HuH-7 (cell line): ENCODE measurements at regions not wholly inside any gene's neighbourhood (a gene's known extent, or its start where the extent isn't known, plus 50 kb on each side); places are given as distances from the start of the nearest gene placed in this dataset.
"Not testable (repeated sequence)": the region's sequence is repeated elsewhere in the genome, so short reads cannot be mapped to it uniquely, and the experiment has no call there.

ENCODE experiments used
- DNase-seq: peaks from one replicate; pipeline ENCODE4 v3.0.0; 2011; ENCODE audit warnings: low spot score

- DNase-seq = no peak
Measured at GRCh38 chr9:100813871-100814270, 214.7 kb upstream of the PLPPR1 start.

DNA sequence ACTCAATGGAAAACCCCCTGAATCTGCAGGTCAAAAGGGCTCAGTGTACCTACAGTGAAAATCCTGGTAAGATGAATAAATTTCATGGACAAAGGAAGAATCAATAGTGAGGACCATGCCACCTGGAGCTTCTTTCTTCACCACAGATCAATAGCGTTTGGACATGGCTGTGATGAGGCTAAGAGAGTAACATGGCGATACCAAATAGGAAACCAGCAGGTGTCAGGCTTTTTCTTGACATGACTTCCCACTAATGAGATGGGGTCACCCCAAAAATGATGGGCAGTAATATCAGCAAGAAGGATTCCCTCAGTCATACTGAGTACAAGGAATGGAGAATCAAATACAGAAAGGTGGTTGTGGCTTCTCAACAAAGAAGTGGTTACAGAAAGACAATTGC lies 208.5 kb upstream of the PLPPR1 start:
- no peak for DNase-seq

- DNase-seq = not testable (repeated sequence)
Measured at GRCh38 chr9:100833035-100833434, 195.5 kb upstream of the PLPPR1 start.

DNA sequence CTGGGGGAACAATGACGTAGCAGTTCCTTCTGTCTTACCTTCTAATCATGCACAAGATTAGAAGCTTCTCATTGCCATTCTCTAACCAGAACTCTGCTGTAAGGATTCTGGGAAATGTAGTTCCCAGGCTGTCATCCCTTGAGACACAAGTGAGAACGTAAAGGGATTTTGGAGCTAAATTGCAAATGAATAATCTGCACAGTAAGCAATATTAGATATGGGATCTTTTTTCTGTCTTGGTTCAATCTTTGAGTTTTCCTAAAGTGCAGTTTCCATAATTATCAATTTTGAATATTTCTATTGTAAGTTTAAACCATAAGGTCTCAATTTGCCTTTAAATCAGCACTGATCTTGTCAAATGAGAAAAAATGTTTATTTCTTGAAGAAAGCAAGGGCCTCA lies 189.7 kb upstream of the PLPPR1 start:
- DNase-seq = no peak

DNA sequence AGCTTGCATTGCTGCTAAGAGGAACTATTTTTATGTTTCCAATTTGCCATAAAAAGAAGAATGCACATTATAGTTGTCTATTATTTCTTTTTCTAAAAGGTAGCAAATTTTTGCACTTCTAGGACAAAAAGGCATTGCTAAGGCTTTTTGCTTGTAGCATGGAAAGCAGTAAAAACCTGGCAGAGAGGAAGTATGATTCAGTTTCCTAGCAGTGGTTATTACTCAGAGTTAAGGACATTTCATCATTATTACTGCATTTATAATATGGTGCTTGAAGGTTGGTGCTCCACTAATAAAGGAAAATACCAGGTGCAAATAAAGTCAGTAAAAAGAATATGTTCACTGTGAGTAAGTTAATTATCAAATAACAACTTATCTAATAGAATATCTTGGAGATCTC lies 179.8 kb upstream of the PLPPR1 start:
- DNase-seq = no peak

- no peak for DNase-seq
Measured at GRCh38 chr9:100852088-100852487, 176.4 kb upstream of the PLPPR1 start.

DNA sequence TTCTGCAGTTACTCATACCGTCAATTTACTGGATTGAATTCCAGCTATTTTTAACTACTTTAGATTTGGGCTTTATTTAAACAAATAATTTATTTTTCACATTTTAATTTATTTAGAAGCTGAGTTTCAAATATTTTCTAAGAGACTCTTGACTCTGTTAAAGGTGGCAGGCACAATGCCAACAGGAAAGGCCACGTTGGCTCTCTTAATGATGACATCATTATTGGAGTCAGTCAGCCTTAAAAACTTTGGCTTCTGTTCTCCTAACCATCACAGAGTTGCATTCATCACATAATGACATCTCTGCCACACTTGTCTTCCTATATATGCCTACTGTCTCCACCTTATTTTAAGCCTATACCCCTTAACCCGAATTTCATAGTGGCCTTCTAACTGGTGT lies 172.3 kb upstream of the PLPPR1 start:
- no peak for DNase-seq

- DNase-seq = no peak
Measured at GRCh38 chr9:100865111-100865510, 163.4 kb upstream of the PLPPR1 start.

- DNase-seq = no peak
Measured at GRCh38 chr9:100865648-100866047, 162.9 kb upstream of the PLPPR1 start.

- no peak for DNase-seq
Measured at GRCh38 chr9:100869326-100869725, 159.2 kb upstream of the PLPPR1 start.

GRCh38 chr9:100879884-100880283 lies 148.6 kb upstream of the PLPPR1 start:
- no peak for DNase-seq

GRCh38 chr9:100880284-100880683 lies 148.2 kb upstream of the PLPPR1 start:
- DNase-seq = no peak

- DNase-seq = no peak
Measured at GRCh38 chr9:100884518-100884917, 144.0 kb upstream of the PLPPR1 start.

- DNase-seq = no peak
Measured at GRCh38 chr9:100890321-100890720, 138.2 kb upstream of the PLPPR1 start.

DNA sequence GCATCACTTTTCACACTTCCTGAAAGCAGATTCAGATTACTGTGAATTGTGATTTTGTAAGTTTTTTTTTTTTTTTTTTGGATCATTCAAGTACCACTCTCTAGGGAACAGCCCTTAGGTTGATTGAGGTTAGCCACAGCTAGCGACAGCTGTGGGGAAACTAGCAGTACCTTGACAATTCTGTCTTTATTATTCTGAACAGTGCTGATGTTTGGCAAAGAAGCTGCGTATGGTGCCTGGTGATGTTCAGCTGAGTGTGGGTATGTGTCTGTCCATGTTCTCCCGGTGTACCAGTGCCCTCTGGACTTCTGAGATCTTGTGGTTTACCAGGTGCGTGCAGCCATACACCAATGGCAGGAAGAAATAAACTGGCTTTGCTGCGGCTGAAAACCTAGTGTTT lies 117.3 kb upstream of the PLPPR1 start:
- DNase-seq = no peak

DNA sequence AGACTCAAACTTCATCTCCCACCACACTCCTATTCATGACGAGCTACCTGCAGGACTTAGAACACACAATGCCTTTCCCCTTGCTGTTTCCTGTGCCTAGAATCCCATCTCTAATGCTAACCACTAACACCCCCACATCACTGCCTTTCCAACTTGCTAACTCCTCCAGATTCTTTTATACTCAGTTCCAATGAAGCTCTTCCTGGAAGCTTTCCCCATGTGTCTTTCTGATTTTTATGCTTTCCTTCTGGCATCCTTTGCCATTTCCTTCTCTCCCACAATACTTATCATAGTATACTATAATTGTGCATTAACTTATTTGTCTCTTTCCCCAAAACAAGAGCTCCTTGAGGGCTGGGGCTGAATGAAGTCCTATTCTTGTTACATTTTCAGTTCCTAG lies 115.3 kb upstream of the PLPPR1 start:
- DNase-seq = no peak

- no peak for DNase-seq
Measured at GRCh38 chr9:100914266-100914665, 114.3 kb upstream of the PLPPR1 start.

DNA sequence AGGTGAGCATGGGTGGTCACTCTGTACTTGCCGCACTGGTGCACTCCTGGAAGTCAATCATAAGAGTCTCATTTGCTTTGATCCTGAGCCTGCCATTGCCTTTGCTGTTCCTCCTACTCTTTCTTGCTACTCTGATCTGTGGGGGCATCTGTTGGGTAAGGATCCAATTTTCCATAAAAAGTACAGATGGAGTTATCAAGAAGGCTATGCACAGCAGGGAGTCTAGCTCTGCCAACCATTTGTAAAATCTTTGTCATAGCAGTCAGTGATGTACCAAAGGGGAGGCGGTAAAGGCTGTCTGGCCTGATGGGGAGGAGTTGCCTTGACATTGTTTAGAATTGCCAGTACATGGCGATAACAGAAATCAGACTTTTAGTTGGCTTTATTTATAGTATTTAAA lies 109.0 kb upstream of the PLPPR1 start:
- DNase-seq = no peak

DNA sequence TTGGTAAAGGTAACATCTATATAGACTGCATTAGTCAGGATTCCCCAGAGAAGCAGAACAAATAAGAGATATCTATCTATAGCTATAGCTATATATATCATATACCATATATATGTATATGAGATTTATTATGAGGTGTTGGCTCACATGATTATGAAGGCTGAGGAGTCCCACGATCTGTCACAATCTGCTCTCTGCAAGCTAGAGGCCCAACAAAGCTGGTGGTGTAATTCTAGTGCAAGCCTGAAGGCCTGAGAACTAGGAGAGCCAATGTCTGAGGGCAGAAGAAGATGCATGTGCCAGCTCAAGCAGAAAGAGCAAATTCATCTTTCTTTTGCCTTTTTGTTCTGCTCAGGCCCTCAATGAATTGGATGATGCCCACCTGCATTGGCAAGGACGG lies 102.2 kb upstream of the PLPPR1 start:
- DNase-seq = no peak

- DNase-seq = no peak
Measured at GRCh38 chr9:100927763-100928162, 100.8 kb upstream of the PLPPR1 start.

GRCh38 chr9:100933656-100934055 lies 94.9 kb upstream of the PLPPR1 start:
- DNase-seq = no peak

GRCh38 chr9:100937382-100937781 lies 91.1 kb upstream of the PLPPR1 start:
- DNase-seq = no peak

GRCh38 chr9:100938507-100938906 lies 90.0 kb upstream of the PLPPR1 start:
- DNase-seq = no peak

DNA sequence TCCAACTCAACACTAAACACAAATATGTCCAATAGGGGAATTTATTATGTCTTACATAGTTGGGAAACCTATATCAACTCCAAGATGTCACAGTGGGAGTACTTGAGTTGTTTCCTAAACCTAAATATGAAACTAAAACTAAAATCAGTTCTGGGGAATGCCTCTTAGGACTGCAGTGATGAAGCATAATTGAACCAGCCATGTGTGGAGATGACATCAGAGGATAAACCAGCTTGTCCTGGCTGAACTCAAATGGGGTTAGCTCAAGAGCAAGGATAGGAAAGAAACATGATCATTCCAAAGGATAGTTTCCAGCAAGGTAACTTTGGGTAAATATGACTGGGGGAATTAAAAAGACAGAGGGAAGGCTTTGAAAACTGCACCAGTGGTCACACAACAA lies 88.9 kb upstream of the PLPPR1 start:
- no peak for DNase-seq

GRCh38 chr9:100959226-100959625 lies 69.3 kb upstream of the PLPPR1 start:
- DNase-seq = no peak
